ENCODE measurements at regions not wholly inside any gene's neighbourhood (a gene's known extent, or its start where the extent isn't known, plus 50 kb on each side); places are given as distances from the start of the nearest gene placed in this dataset.

GRCh38 chr7:79590916-79591623 lies 137.6 kb upstream of the MAGI2 start:
- Histone ChIP-seq H3K36me3 (ENCODE audit: control insufficient read depth, insufficient read depth, low read length) (no peaks in the 10 kb centered on the region), H3K9me3 (no peaks in the 10 kb centered on the region), H3K4me3 (ENCODE audit: low read depth, low read length) (no peak overlapping the region), H3K27me3 (replicated peaks; ENCODE audit: control insufficient read depth, insufficient read depth, low read length) (no peaks in the 10 kb centered on the region), H3K4me1 (0 out of 2 replicates have a peak, but pooled peaks cover 5% of the 10 kb centered on the region)
- Mint-ChIP-seq H3K36me3 (ENCODE audit: insufficient read depth, unreplicated experiment) (no peaks in the 10 kb centered on the region), H3K9me3 (ENCODE audit: unreplicated experiment) (no peaks in the 10 kb centered on the region), H3K4me3 (ENCODE audit: unreplicated experiment) (no peak overlapping the region), H3K4me1 (ENCODE audit: low read depth, unreplicated experiment) (peaks cover 6% of the 10 kb centered on the region), H3K27ac (ENCODE audit: unreplicated experiment) (no peak overlapping the region), H3K27me3 (ENCODE audit: insufficient read depth, unreplicated experiment) (no peaks in the 10 kb centered on the region)
- intact Hi-C loops (cut with micrococcal nuclease; ENCODE audit: unreplicated experiment), result no loop called here
- ChIA-PET CTCF (no interaction called here), POLR2A (no interaction called here)
- DNase-seq, result no peak
- TF ChIP-seq CTCF (IDR thresholded peaks at IDR 0.05; ENCODE audit: insufficient read depth in 1 of 2, low read depth in 1 of 2, low read length in 1 of 2, severe bottlenecking in 1 of 2, unreplicated experiment in 1 of 2), result no peak
- no TSS peak for BruUV-seq (replicated peaks)

GRCh38 chr7:79590391-79590790 lies 136.9 kb upstream of the MAGI2 start:
- no peaks in the 10 kb centered on the region for H3K27me3 Mint-ChIP-seq (ENCODE audit: insufficient read depth, unreplicated experiment)
- Histone ChIP-seq H3K4me3 (ENCODE audit: low read depth, low read length) (no peak overlapping the region), H3K4me1 (0 out of 2 replicates have a peak, but pooled peaks cover 5% of the 10 kb centered on the region), H3K36me3 (ENCODE audit: control insufficient read depth, insufficient read depth, low read length) (no peaks in the 10 kb centered on the region), H3K27me3 (replicated peaks; ENCODE audit: control insufficient read depth, insufficient read depth, low read length) (no peaks in the 10 kb centered on the region), H3K9me3 (no peaks in the 10 kb centered on the region)
- no peak overlapping the region for H3K4me3 Mint-ChIP-seq (ENCODE audit: unreplicated experiment)
- peaks cover 6% of the 10 kb centered on the region for H3K4me1 Mint-ChIP-seq (ENCODE audit: low read depth, unreplicated experiment)
- no peak for DNase-seq
- TF ChIP-seq CTCF (IDR thresholded peaks at IDR 0.05; ENCODE audit: insufficient read depth in 1 of 2, low read depth in 1 of 2, low read length in 1 of 2, severe bottlenecking in 1 of 2, unreplicated experiment in 1 of 2), result no peak
- H3K36me3 Mint-ChIP-seq (ENCODE audit: insufficient read depth, unreplicated experiment), result no peaks in the 10 kb centered on the region
- intact Hi-C loops (cut with micrococcal nuclease; ENCODE audit: unreplicated experiment), result no loop called here
- ChIA-PET POLR2A (no interaction called here), CTCF (no interaction called here)
- H3K27ac Mint-ChIP-seq (ENCODE audit: unreplicated experiment), result no peak overlapping the region
- no peaks in the 10 kb centered on the region for H3K9me3 Mint-ChIP-seq (ENCODE audit: unreplicated experiment)
- BruUV-seq (replicated peaks), result no TSS peak

- no peak for DNase-seq
- Mint-ChIP-seq H3K4me1 (ENCODE audit: low read depth, unreplicated experiment) (peaks cover 6% of the 10 kb centered on the region), H3K9me3 (ENCODE audit: unreplicated experiment) (peaks cover 28% of the 10 kb centered on the region), H3K4me3 (ENCODE audit: unreplicated experiment) (no peak overlapping the region), H3K27me3 (ENCODE audit: insufficient read depth, unreplicated experiment) (no peaks in the 10 kb centered on the region), H3K27ac (ENCODE audit: unreplicated experiment) (no peak overlapping the region), H3K36me3 (ENCODE audit: insufficient read depth, unreplicated experiment) (no peaks in the 10 kb centered on the region)
- peaks cover 4% of the 10 kb centered on the region; the same call in 1 of the 2 replicates for H3K9me3 ChIP-seq
- no TSS peak for BruUV-seq (replicated peaks)
- H3K4me3 ChIP-seq (ENCODE audit: low read depth, low read length), result no peak overlapping the region
- CTCF ChIA-PET, result no interaction called here
- no peak for TF ChIP-seq CTCF (IDR thresholded peaks at IDR 0.05; ENCODE audit: insufficient read depth in 1 of 2, low read depth in 1 of 2, low read length in 1 of 2, severe bottlenecking in 1 of 2, unreplicated experiment in 1 of 2)
- no peaks in the 10 kb centered on the region for H3K4me1 ChIP-seq
- H3K36me3 ChIP-seq (ENCODE audit: control insufficient read depth, insufficient read depth, low read length), result no peaks in the 10 kb centered on the region
- H3K27me3 ChIP-seq (replicated peaks; ENCODE audit: control insufficient read depth, insufficient read depth, low read length), result no peaks in the 10 kb centered on the region
- intact Hi-C loops (cut with micrococcal nuclease; ENCODE audit: unreplicated experiment), result no loop called here
- POLR2A ChIA-PET, result no interaction called here
Measured at GRCh38 chr7:79570903-79571302, 117.4 kb upstream of the MAGI2 start.
